ENCODE measurements at regions not wholly inside any gene's neighbourhood (a gene's known extent, or its start where the extent isn't known, plus 50 kb on each side); places are given as distances from the start of the nearest gene placed in this dataset.
A peak's percentile ranks its signal among the peaks of the same experiment; 100 is the strongest.

DNA sequence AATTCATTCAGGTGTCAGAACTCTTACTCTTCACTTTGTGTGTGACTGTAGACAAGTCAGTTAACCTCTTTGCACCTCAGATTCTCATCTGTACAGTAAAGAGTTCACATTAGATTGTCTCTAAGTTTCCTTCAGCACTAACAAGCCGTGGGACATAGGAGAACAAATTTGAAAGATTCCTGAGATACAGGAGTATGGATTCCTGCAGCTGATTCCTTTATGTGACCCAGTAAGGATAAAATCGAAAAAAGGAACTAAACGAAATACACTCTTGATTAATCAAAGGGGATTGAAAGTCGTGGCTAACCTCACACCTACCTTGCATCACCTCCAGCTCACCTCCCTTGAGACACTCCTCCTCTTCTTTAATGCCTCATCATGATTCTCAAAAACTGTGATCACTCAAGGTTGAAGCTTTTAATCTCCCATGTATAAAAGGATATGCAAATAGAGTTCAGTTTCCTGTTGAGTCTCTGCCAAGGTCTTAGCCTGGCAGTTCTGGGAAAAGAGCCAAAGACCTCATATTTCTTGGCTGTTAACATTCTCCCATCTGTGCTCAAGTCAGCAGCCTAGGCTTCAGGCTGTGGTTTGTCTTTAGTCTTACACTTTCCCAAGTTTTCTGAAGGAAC, 156.6 kb downstream of the DAD1 start:
- intact Hi-C loops (cut with DNase I; ENCODE audit: low total_unique reads) = no loop called here
- TF ChIP-seq POLR2A (IDR thresholded peaks at IDR 0.05) (no peak), POLR2AphosphoS5 (IDR thresholded peaks at IDR 0.05) (no peak)
- TF ChIP-seq, protein P1, sequence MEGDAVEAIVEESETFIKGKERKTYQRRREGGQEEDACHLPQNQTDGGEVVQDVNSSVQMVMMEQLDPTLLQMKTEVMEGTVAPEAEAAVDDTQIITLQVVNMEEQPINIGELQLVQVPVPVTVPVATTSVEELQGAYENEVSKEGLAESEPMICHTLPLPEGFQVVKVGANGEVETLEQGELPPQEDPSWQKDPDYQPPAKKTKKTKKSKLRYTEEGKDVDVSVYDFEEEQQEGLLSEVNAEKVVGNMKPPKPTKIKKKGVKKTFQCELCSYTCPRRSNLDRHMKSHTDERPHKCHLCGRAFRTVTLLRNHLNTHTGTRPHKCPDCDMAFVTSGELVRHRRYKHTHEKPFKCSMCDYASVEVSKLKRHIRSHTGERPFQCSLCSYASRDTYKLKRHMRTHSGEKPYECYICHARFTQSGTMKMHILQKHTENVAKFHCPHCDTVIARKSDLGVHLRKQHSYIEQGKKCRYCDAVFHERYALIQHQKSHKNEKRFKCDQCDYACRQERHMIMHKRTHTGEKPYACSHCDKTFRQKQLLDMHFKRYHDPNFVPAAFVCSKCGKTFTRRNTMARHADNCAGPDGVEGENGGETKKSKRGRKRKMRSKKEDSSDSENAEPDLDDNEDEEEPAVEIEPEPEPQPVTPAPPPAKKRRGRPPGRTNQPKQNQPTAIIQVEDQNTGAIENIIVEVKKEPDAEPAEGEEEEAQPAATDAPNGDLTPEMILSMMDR (IDR thresholded peaks at IDR 0.05) = no peak
- H3K27ac ChIP-seq = peak overlapping the region; percentile 27 to 29

DNA sequence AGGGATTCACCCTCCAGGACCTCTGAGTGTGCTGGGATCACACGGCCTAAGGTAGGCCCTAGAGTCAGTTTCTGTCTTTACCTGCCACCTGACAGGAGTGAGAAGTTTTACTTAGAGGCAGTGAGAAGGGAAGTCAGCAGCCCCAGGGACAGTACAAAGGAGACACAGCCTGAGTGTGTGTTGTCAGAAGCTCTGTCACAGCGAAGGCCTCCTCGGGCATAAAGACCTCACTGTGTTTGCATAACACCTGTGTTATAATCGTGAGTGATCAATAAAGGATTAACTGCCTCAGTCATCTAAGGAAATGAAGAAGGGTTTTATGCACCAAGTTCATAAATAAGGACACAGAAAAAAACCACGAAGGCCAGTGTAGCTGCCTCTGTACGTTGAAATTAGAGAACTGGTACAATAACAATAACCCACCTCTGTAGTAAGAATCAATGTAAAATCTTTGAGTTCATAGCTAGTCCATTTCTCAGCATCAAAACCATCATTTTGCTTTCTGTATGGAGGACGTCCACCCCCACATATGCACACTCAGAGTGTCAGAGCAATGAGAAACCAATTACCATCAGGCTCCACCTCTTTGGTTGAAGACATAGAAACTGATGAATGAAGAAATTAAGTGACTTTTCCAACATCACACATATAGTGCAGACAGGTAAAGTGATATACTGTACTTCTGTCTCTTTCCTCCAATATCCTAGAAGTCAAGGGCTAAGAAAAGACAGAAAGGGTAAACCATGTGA, 159.3 kb downstream of the DAD1 start:
- H3K4me1 ChIP-seq = peaks cover 0 to 8% of the 10 kb centered on the region in 2 donors
- intact Hi-C loops (cut with DNase I; ENCODE audit: low total_unique reads) = no loop called here
- no peak for DNase-seq (ENCODE audit: low spot score in 2 of 2)

More for the DNA sequence above, 156.6 kb downstream of the DAD1 start:
- no peak overlapping the region for H3K4me3 ChIP-seq
- H3K27me3 ChIP-seq = no peaks in the 10 kb centered on the region
- no peaks in the 10 kb centered on the region for H3K36me3 ChIP-seq
- peak in 1 of 2 donors; percentile 59 for DNase-seq (ENCODE audit: low spot score in 2 of 2)
- peaks cover 0 to 8% of the 10 kb centered on the region in 2 donors for H3K4me1 ChIP-seq
- H3K9me3 ChIP-seq = no peaks in the 10 kb centered on the region

DNA sequence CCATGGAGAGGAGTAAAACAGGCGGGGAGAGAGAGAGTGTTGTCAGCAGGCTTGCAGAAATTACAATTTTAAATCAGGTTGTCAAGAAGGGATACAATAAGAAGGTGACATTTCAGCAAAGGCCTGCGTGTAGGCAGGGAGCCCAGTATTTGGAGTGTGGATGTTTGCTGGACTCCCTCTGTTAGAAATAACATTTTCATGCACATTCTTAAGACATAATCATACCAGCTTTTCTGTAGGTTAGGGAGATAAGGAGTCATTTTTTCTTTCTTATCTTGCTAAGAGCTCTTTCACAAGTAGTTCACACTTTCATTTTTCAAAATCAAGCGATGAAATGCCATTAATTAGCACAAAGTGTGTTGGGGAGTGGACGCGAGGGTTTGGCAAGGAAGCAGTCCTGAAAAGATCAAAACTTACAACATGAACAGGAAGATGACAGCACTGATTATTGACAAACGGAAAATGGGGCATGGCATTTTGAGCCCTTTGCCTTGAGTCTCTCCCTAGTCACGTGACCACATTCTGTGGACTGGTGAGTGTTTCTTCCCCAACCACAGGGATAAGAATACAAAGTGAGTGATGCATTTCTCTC, 160.2 kb downstream of the DAD1 start:
- peaks cover 0 to 8% of the 10 kb centered on the region in 2 donors for H3K4me1 ChIP-seq
- no peak overlapping the region for H3K4me3 ChIP-seq
- intact Hi-C loops (cut with DNase I; ENCODE audit: low total_unique reads) = no loop called here
- H3K27ac ChIP-seq = no peak overlapping the region
- no peaks in the 10 kb centered on the region for H3K27me3 ChIP-seq
- TF ChIP-seq POLR2AphosphoS5 (IDR thresholded peaks at IDR 0.05) = no peak
- TF ChIP-seq POLR2A (IDR thresholded peaks at IDR 0.05) = no peak
- TF ChIP-seq, protein P1 (IDR thresholded peaks at IDR 0.05) = no peak
- DNase-seq (ENCODE audit: low spot score in 2 of 2) = no peak
- no peaks in the 10 kb centered on the region for H3K9me3 ChIP-seq
- H3K36me3 ChIP-seq = no peaks in the 10 kb centered on the region

More for the DNA sequence above, 159.3 kb downstream of the DAD1 start:
- Histone ChIP-seq H3K27ac (no peak overlapping the region), H3K9me3 (no peaks in the 10 kb centered on the region), H3K36me3 (no peaks in the 10 kb centered on the region), H3K27me3 (no peaks in the 10 kb centered on the region), H3K4me3 (no peak overlapping the region)
- TF ChIP-seq POLR2A (IDR thresholded peaks at IDR 0.05) (no peak), POLR2AphosphoS5 (IDR thresholded peaks at IDR 0.05) (no peak)
- TF ChIP-seq, protein P1 (IDR thresholded peaks at IDR 0.05) = no peak

DNA sequence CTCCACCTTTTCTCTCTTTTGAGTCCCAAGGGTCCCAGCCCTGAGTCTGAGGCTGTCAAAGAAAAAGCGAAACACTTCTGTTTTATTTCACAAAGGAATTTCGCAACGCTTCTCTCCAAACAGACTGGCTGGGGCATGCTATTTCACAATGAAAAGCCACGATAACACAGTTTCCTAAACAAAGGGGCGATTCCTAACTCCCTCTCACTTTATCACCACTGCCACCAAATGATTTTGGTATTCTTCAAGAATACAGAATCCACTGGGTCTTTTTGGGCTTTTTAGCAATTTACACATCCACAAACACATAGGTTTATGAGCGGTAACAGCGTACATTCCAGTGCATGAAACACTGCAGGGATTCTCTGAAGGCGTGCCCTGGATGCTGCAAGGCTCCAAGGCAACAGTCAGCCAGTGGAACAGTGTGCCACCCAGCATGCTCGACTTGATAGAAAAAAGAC, 161.2 kb downstream of the DAD1 start:
- Histone ChIP-seq H3K27ac (peak overlapping the region; percentile 22 to 45), H3K4me1 (peaks cover 0 to 3% of the 10 kb centered on the region in 2 donors), H3K4me3 (peak overlapping the region in 1 of 3 donors; percentile 13), H3K9me3 (no peaks in the 10 kb centered on the region), H3K27me3 (no peaks in the 10 kb centered on the region), H3K36me3 (no peaks in the 10 kb centered on the region)
- peak in 2 of 3 donors; percentile 0 to 61 for TF ChIP-seq POLR2AphosphoS5 (IDR thresholded peaks at IDR 0.05)
- TF ChIP-seq, protein P1 (IDR thresholded peaks at IDR 0.05) = no peak
- DNase-seq (ENCODE audit: low spot score in 2 of 2) = no peak
- intact Hi-C loops (cut with DNase I; ENCODE audit: low total_unique reads) = no loop called here

GRCh38 chr14:22426711-22427110, 162.3 kb downstream of the DAD1 start:
- intact Hi-C loops (cut with DNase I; ENCODE audit: low total_unique reads) = no loop called here

More at GRCh38 chr14:22426711-22427110, 162.3 kb downstream of the DAD1 start:
- Histone ChIP-seq H3K4me1 (no peaks in the 10 kb centered on the region), H3K27ac (no peak overlapping the region), H3K4me3 (no peak overlapping the region), H3K9me3 (no peaks in the 10 kb centered on the region), H3K36me3 (no peaks in the 10 kb centered on the region), H3K27me3 (no peaks in the 10 kb centered on the region)
- TF ChIP-seq, protein P1 (IDR thresholded peaks at IDR 0.05) = no peak
- TF ChIP-seq POLR2AphosphoS5 (IDR thresholded peaks at IDR 0.05) (no peak), POLR2A (IDR thresholded peaks at IDR 0.05) (no peak)
- DNase-seq (ENCODE audit: low spot score in 2 of 2) = no peak
